ENCODE measurements at regions not wholly inside any gene's neighbourhood (a gene's known extent, or its start where the extent isn't known, plus 50 kb on each side); places are given as distances from the start of the nearest gene placed in this dataset.

DNA sequence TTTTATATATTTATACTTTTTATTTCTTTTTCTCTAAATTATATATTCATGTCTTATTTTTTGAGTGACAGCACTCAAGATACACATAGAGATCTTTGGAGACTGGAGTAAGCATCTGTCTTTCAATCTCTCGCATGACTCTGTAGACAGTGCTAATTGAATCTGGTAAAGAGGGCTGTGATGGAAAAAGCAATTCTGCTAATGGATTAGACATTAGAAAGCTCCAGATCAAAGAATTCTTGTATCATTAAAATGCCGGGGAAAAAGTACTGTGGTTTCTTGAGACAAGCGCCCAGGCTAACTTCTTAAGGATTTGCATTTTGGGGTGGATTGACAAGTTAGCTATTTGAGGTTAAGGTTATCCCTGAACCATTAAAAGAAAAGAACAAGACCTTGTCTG, 383.1 kb upstream of the TNP1 start (continued):
- TF ChIP-seq, protein P1, sequence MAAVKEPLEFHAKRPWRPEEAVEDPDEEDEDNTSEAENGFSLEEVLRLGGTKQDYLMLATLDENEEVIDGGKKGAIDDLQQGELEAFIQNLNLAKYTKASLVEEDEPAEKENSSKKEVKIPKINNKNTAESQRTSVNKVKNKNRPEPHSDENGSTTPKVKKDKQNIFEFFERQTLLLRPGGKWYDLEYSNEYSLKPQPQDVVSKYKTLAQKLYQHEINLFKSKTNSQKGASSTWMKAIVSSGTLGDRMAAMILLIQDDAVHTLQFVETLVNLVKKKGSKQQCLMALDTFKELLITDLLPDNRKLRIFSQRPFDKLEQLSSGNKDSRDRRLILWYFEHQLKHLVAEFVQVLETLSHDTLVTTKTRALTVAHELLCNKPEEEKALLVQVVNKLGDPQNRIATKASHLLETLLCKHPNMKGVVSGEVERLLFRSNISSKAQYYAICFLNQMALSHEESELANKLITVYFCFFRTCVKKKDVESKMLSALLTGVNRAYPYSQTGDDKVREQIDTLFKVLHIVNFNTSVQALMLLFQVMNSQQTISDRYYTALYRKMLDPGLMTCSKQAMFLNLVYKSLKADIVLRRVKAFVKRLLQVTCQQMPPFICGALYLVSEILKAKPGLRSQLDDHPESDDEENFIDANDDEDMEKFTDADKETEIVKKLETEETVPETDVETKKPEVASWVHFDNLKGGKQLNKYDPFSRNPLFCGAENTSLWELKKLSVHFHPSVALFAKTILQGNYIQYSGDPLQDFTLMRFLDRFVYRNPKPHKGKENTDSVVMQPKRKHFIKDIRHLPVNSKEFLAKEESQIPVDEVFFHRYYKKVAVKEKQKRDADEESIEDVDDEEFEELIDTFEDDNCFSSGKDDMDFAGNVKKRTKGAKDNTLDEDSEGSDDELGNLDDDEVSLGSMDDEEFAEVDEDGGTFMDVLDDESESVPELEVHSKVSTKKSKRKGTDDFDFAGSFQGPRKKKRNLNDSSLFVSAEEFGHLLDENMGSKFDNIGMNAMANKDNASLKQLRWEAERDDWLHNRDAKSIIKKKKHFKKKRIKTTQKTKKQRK (IDR thresholded peaks at IDR 0.05; ENCODE audit: low read length) = no peak
- TF ChIP-seq ZNF33A (CRISPR knock-in tag; IDR thresholded peaks at IDR 0.05; ENCODE audit: borderline replicate concordance) = no peak
- no peak for TF ChIP-seq HHEX (CRISPR knock-in tag; IDR thresholded peaks at IDR 0.05)
- TF ChIP-seq ZNF558 (CRISPR knock-in tag; IDR thresholded peaks at IDR 0.05; ENCODE audit: borderline replicate concordance) = no peak
- TF ChIP-seq EED (CRISPR knock-in tag; IDR thresholded peaks at IDR 0.05) = no peak
- no peak for TF ChIP-seq ESRRA (CRISPR knock-in tag; IDR thresholded peaks at IDR 0.05; ENCODE audit: low read depth)
- TF ChIP-seq, protein P2, sequence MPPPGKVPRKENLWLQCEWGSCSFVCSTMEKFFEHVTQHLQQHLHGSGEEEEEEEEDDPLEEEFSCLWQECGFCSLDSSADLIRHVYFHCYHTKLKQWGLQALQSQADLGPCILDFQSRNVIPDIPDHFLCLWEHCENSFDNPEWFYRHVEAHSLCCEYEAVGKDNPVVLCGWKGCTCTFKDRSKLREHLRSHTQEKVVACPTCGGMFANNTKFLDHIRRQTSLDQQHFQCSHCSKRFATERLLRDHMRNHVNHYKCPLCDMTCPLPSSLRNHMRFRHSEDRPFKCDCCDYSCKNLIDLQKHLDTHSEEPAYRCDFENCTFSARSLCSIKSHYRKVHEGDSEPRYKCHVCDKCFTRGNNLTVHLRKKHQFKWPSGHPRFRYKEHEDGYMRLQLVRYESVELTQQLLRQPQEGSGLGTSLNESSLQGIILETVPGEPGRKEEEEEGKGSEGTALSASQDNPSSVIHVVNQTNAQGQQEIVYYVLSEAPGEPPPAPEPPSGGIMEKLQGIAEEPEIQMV (CRISPR knock-in tag; IDR thresholded peaks at IDR 0.05; ENCODE audit: low read depth) = no peak
- TF ChIP-seq, protein P3, sequence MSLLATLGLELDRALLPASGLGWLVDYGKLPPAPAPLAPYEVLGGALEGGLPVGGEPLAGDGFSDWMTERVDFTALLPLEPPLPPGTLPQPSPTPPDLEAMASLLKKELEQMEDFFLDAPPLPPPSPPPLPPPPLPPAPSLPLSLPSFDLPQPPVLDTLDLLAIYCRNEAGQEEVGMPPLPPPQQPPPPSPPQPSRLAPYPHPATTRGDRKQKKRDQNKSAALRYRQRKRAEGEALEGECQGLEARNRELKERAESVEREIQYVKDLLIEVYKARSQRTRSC (CRISPR knock-in tag; IDR thresholded peaks at IDR 0.05; ENCODE audit: low read depth) = no peak
- TF ChIP-seq CC2D1A (CRISPR knock-in tag; IDR thresholded peaks at IDR 0.05) = no peak
